NCI-H146 (cell line): ENCODE measurements at regions not wholly inside any gene's neighbourhood (a gene's known extent, or its start where the extent isn't known, plus 50 kb on each side); places are given as distances from the start of the nearest gene placed in this dataset.
"Not testable (repeated sequence)": the region's sequence is repeated elsewhere in the genome, so short reads cannot be mapped to it uniquely, and the experiment has no call there.

Experiments
- DNase-seq: peaks from one replicate; lab custom pipeline; 2025; lab: John Stamatoyannopoulos, UW

GRCh38 chr14:53857625-53858344 lies 98.8 kb downstream of the BMP4 start:
- DNase-seq = no peak

DNA sequence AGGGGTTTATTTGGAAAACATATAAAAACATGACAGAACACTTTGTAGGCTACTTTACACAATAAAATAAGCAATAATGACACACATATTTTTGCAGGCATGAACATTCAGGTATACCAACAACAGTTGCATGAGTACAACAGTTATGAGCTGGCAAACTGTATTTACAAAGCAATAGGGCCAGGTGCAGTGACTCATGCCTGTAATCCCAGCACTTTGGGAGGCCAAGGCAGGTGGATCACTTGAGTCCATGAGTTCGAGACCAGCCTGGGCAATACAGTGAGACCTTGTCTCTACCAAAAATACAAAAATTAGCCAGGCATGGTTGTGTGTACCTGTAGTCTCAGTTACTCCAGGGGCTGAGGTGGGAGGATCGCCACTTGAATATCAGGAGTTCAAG lies 101.1 kb downstream of the BMP4 start:
- no peak for DNase-seq

GRCh38 chr14:53855127-53855526 lies 101.5 kb downstream of the BMP4 start:
- DNase-seq = no peak

- DNase-seq = no peak
These were observed 105.1 kb downstream of the BMP4 start for GRCh38 chr14:53851394-53852090.

DNA sequence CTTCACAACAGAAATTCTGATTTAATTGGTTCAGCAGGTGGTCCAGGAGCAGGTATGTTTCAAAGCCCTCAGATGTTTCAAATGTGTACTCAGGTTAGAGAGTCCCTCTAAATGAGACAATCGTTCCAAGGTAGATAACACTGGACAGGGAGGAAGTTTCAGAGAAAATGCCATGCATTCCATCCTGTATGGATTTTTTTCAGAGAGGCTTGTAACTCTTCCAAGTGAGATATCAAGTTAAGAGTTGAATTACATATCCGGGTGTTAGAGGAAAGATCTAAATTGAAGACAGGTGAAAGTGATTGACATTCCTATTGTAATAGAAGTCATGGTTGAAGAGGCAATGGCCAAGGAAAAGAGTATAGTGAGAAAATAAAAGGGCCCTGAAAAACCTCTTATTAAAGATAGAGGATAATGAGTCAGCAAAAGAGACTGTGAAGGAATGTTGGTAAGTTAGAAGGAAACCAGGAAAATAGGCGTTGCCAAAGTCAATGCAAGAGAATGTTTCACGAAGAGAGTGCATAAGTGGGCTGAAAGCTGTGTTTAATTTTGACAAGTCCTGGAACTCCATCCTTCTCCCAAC lies 105.8 kb downstream of the BMP4 start:
- no peak for DNase-seq

GRCh38 chr14:53849549-53849948 lies 107.1 kb downstream of the BMP4 start:
- DNase-seq = no peak

- DNase-seq = no peak
These were observed 107.8 kb downstream of the BMP4 start for GRCh38 chr14:53848854-53849253.

DNA sequence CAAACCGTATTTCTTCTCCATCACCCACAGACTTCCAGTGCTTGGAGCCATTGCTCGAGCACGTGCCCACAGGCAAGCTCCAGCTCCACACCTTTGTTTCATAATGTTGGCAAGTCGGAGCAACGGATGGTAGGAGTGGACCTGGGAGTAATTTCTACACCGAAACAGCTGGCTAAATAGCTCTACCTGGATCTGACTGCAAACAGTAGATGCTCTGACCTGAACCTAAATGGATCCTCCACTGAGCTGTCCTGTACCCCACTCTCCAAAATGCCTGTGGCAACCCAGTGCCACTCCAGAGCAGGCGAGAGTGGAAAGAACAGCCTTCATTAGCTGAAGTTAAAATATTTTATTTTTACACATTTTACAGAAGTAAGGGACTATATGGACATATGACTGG lies 108.7 kb downstream of the BMP4 start:
- DNase-seq = no peak

DNA sequence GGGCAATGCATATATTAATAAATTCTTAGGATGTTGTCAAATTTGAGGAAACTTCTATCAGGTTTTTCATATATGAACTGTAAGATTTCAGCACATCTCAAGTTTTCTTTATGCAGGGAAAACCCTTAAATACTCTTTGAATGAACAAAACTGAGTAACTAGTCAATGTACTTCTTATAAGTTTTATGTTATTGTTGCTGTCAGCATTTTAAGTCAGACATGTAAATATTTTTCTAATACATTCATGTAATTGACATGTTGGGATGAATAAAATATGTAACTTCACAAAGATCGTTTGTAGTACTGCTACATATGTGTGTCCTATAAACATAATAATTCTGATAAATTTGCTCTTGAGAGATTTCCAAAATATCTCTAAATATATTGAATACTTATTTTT lies 109.6 kb downstream of the BMP4 start:
- no peak for DNase-seq

- no peak for DNase-seq
These were observed 110.6 kb downstream of the BMP4 start for GRCh38 chr14:53845813-53846693.

DNA sequence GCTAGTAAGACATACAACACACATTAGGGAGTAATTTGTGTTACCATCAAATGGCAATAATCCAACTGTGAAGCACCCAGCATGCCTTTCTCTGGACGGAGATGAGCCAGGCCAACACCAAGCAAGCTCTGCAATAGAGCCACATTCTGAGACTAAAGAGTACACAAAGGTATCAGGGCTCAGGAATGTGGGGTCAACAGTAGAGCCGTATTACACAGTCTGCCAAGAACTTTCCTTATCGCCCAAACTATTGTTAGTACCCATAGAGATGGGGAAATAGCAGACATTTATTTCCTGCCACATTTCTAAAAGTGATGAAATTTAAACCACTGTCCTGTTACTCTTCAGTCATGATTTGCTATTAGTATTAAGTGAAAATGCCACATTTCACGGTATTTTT lies 113.7 kb downstream of the BMP4 start:
- DNase-seq = no peak

- no peak for DNase-seq
These were observed 115.2 kb downstream of the BMP4 start for GRCh38 chr14:53841109-53842099.

GRCh38 chr14:53840444-53840843 lies 116.2 kb downstream of the BMP4 start:
- DNase-seq = no peak

- no peak for DNase-seq
These were observed 118.3 kb downstream of the BMP4 start for GRCh38 chr14:53838374-53838773.

DNA sequence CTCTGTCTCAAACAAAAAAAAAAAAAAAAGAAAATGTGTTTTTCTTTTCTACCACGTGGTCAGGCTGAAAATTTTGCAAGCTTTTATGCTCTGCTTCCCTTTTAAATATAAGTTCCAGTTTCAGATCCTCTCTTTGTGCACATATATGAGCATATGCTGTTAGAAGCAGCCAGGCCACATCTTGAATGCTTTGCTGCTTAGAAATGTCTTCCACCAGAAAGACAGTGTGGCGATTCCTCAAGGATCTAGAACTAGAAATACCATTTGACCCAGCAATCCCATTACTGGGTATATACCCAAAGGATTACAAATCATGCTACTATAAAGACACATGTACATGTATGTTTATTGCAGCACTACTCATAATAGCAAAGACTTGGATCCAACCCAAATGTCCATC lies 119.0 kb downstream of the BMP4 start:
- not testable (repeated sequence) for DNase-seq

- no peak for DNase-seq
These were observed 120.1 kb downstream of the BMP4 start for GRCh38 chr14:53836551-53836950.

- no peak for DNase-seq
These were observed 127.8 kb downstream of the BMP4 start for GRCh38 chr14:53828820-53829219.

DNA sequence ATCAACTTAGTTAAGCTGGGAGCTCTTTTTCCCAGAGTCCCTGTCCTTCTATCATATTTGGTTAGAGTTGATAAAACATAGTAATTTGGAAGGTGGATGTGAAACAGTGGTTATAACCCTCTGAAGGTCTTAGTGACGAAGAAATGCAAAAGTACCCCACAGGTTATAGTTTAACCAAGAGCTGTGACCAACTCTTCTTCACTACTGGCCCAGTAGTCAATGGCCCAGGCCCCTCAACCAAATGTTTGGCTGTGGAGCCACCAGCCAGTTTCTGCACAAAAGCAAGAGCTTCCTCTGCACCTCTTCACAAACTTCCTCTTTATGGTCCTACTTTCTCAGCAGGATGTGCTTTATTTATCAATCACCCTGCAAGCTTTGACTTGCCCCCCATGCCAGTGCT lies 132.6 kb downstream of the BMP4 start:
- DNase-seq = no peak

DNA sequence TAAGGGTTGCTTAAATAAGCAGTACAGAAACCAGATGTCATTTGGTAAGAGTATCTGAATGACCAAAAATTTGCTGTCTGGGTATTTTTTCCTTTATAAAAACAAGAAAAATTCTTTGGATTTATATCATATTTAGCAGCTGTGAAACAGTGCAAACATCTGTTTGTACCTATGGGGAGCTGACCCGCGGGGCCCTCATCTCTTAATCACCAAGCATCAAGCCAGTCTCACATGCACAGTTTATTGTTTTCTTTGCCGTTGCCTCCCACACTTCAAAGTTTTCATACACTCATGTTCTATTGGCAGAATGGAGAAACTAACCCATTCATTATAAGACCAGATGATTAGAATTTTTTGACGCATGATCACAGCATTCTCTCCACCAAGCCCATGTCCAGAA lies 142.2 kb downstream of the BMP4 start:
- DNase-seq = no peak

DNA sequence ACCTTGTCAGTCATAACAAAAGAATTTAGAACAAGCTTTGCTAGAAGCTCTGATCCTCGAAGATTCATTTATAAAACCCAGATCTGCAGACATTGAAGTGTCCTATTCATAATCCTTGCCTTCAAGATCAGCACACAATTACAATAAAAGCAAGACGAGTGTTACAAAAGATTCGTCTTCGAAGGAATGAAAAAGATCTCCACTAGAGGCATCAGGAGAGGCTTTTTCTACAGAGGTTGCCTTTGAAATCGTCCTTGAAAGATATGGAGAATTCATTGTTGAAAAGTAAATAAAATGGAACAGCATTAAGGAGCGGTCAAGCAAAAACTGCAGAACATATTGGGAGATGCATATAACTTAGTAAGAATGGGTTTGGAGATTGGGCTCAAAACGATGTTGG lies 146.4 kb downstream of the BMP4 start:
- no peak for DNase-seq

DNA sequence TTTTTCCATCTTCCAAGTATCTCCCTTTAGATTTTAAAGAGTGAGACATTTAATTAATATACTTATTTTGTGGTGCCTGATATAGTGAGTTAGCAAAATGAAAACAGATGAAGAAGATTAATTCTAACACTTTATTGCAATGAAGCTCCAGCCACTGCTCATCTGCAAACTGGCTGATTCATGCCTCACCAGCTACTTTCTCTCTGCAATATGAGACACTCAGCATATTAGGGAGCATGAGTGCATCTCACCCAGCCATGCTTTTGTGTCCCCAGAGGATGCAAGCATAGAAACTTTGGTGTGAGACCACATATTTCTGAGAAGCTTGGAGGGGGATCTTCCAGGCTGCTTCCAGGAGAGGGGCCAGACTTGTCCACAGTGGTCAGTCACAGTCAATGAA lies 148.6 kb downstream of the BMP4 start:
- DNase-seq = no peak
